MCF 10A (cell line): ENCODE measurements at regions not wholly inside any gene's neighbourhood (a gene's known extent, or its start where the extent isn't known, plus 50 kb on each side); places are given as distances from the start of the nearest gene placed in this dataset.

Experiments
- BruUV-seq: library from RNA; stranded (reverse); fragments of 400-500 nt; replicated peaks from 2 replicates; lab custom pipeline; 2021; lab: Mats Ljungman, UMichigan
- CTCF ChIA-PET: fragments of 300-600 bp; sonication (Branson Sonifier 250); formaldehyde crosslinking; extraction: SDS; loops from one replicate; lab custom pipeline; 2021; ENCODE audit warnings: antibody characterized with exemption, inconsistent platforms; lab: Yijun Ruan, JAX
- POLR2A ChIA-PET: fragments of 300-600, 350-650 bp; sonication (Branson Sonifier 250); formaldehyde crosslinking; extraction: SDS; loops from one replicate; lab custom pipeline; 2020; ENCODE audit warnings: antibody characterized with exemption, inconsistent platforms; lab: Yijun Ruan, JAX
- DNase-seq: peaks from one replicate; pipeline ENCODE4 v3.0.0-alpha.2; 2018; ENCODE audit not compliant: unreplicated experiment
- H3K27ac Mint-ChIP-seq: one replicate; pipeline ENCODE4 v1.8.0; 2022; ENCODE audit warnings: mild to moderate bottlenecking, low read depth, mixed read lengths; ENCODE audit not compliant: unreplicated experiment
- H3K27me3 Mint-ChIP-seq: one replicate; pipeline ENCODE4 v1.8.0; 2022; ENCODE audit warnings: mixed read lengths; ENCODE audit not compliant: insufficient read depth, unreplicated experiment
- H3K36me3 Mint-ChIP-seq: one replicate; pipeline ENCODE4 v1.8.0; 2022; ENCODE audit warnings: mild to moderate bottlenecking, moderate library complexity, mixed read lengths; ENCODE audit not compliant: insufficient read depth, unreplicated experiment
- H3K4me1 Mint-ChIP-seq: one replicate; pipeline ENCODE4 v1.8.0; 2022; ENCODE audit warnings: mixed read lengths; ENCODE audit not compliant: insufficient read depth, unreplicated experiment
- H3K4me3 Mint-ChIP-seq: one replicate; pipeline ENCODE4 v1.8.0; 2022; ENCODE audit warnings: mild to moderate bottlenecking, moderate library complexity, mixed read lengths; ENCODE audit not compliant: unreplicated experiment
- H3K9me3 Mint-ChIP-seq: one replicate; pipeline ENCODE4 v1.8.0; 2022; ENCODE audit warnings: mixed read lengths; ENCODE audit not compliant: unreplicated experiment
- CTCF ChIP-seq: fragments of 200-600 bp; IDR thresholded peaks from one replicate; pipeline ENCODE4 v1.8.0; 2022; ENCODE audit warnings: antibody characterized with exemption, mild to moderate bottlenecking; ENCODE audit not compliant: unreplicated experiment
- intact Hi-C: fragments of 100-400 bp; cut with micrococcal nuclease; formaldehyde crosslinking; loops from 2 replicates; pipeline ENCODE4 v1.14.1; 2022

- TF ChIP-seq CTCF: no peak
- intact Hi-C loops: no loop called here
- no peaks in the 10 kb centered on the region for H3K4me1 Mint-ChIP-seq
- H3K9me3 Mint-ChIP-seq: peaks cover 4% of the 10 kb centered on the region
- POLR2A ChIA-PET: no interaction called here
- no peaks in the 10 kb centered on the region for H3K27me3 Mint-ChIP-seq
- DNase-seq: no peak
- no TSS peak for BruUV-seq
- H3K27ac Mint-ChIP-seq: no peak overlapping the region
- H3K4me3 Mint-ChIP-seq: no peak overlapping the region
- CTCF ChIA-PET: no interaction called here
- H3K36me3 Mint-ChIP-seq: no peaks in the 10 kb centered on the region
Measured at GRCh38 chr2:78009289-78009688, 487.1 kb upstream of the LRRTM4 start.

- DNase-seq: no peak
- no TSS peak for BruUV-seq
- intact Hi-C loops: no loop called here
- TF ChIP-seq CTCF: no peak
- POLR2A ChIA-PET: no interaction called here
- Mint-ChIP-seq H3K27me3 (no peaks in the 10 kb centered on the region), H3K36me3 (no peaks in the 10 kb centered on the region), H3K27ac (no peak overlapping the region), H3K4me3 (no peak overlapping the region), H3K4me1 (no peaks in the 10 kb centered on the region), H3K9me3 (peaks cover 15% of the 10 kb centered on the region)
- CTCF ChIA-PET: interaction anchor here (0.6 to 1.3 kb wide), 3 partner anchors 8 to 1883 kb away, joined by 3 read pairs; no protein-coding TSS in a partner anchor
Measured at GRCh38 chr2:78011251-78011650, 489.1 kb upstream of the LRRTM4 start.

- H3K36me3 Mint-ChIP-seq: peaks cover 5% of the 10 kb centered on the region
- H3K4me3 Mint-ChIP-seq: no peak overlapping the region
- no peaks in the 10 kb centered on the region for H3K4me1 Mint-ChIP-seq
- no peak overlapping the region for H3K27ac Mint-ChIP-seq
- ChIA-PET CTCF (no interaction called here), POLR2A (no interaction called here)
- no peak for TF ChIP-seq CTCF
- DNase-seq: no peak
- BruUV-seq: no TSS peak
- no peaks in the 10 kb centered on the region for H3K27me3 Mint-ChIP-seq
- peaks cover 29% of the 10 kb centered on the region for H3K9me3 Mint-ChIP-seq
- intact Hi-C loops: no loop called here
Measured at GRCh38 chr2:78020491-78020890, 498.3 kb upstream of the LRRTM4 start.

GRCh38 chr2:78023356-78023755, 501.2 kb upstream of the LRRTM4 start:
- no peak overlapping the region for H3K4me3 Mint-ChIP-seq
- H3K36me3 Mint-ChIP-seq: peaks cover 5% of the 10 kb centered on the region
- CTCF ChIA-PET: no interaction called here
- no peak for TF ChIP-seq CTCF
- intact Hi-C loops: no loop called here
- no peak for DNase-seq
- no peak overlapping the region for H3K27ac Mint-ChIP-seq
- H3K4me1 Mint-ChIP-seq: no peaks in the 10 kb centered on the region
- no peaks in the 10 kb centered on the region for H3K27me3 Mint-ChIP-seq
- peaks cover 21% of the 10 kb centered on the region for H3K9me3 Mint-ChIP-seq
- POLR2A ChIA-PET: no interaction called here
- no TSS peak for BruUV-seq
